Astrocyte (in vitro differentiated cells and primary cell): ENCODE measurements at regions not wholly inside any gene's neighbourhood (a gene's known extent, or its start where the extent isn't known, plus 50 kb on each side); places are given as distances from the start of the nearest gene placed in this dataset.

Experiments used
- DNase-seq: peaks from one replicate; pipeline ENCODE4 v3.0.0-alpha.2; 2010; ENCODE audit warnings: low read depth
- FAIRE-seq: peaks from 2 replicates; lab custom pipeline; 2011; peaks lifted over from hg19 to GRCh38; lab: Jason Lieb, UNC
- H2AFZ ChIP-seq: 2 replicates; pipeline ENCODE4 v1.6.0; 2012; ENCODE audit warnings: low read depth, low read length, inconsistent platforms
- H3K27ac ChIP-seq: 2 replicates; pipeline ENCODE4 v1.5.1; 2011; ENCODE audit warnings: low read depth, low read length, inconsistent platforms
- H3K27me3 ChIP-seq: 2 replicates; pipeline ENCODE4 v1.6.0; 2011; ENCODE audit warnings: low read length, inconsistent platforms; ENCODE audit not compliant: insufficient read depth
- H3K36me3 ChIP-seq: 2 replicates; pipeline ENCODE4 v1.5.1; 2011; ENCODE audit warnings: low read length, inconsistent platforms; ENCODE audit not compliant: insufficient read depth
- H3K4me1 ChIP-seq: 2 replicates; pipeline ENCODE4 v1.5.1; 2011; ENCODE audit warnings: low read length, inconsistent platforms; ENCODE audit not compliant: insufficient read depth
- H3K4me2 ChIP-seq: 2 replicates; pipeline ENCODE4 v1.6.0; 2012; ENCODE audit warnings: low read length, inconsistent platforms
- H3K4me3 ChIP-seq: 2 replicates; pipeline ENCODE4 v1.5.1; 2011; ENCODE audit warnings: low read depth, mild to moderate bottlenecking, low read length, inconsistent platforms; ENCODE audit not compliant: insufficient read depth
- H3K79me2 ChIP-seq: 2 replicates; pipeline ENCODE4 v1.6.0; 2012; ENCODE audit warnings: mild to moderate bottlenecking, low read length, inconsistent platforms; ENCODE audit not compliant: insufficient read depth
- H3K9ac ChIP-seq: 2 replicates; pipeline ENCODE4 v1.6.0; 2012; ENCODE audit warnings: mild to moderate bottlenecking, low read length, inconsistent platforms
- H3K9me3 ChIP-seq: 2 replicates; pipeline ENCODE4 v1.5.1; 2012; ENCODE audit warnings: low read depth, mild to moderate bottlenecking, low read length, inconsistent platforms; ENCODE audit not compliant: insufficient read depth
- H4K20me1 ChIP-seq: 2 replicates; pipeline ENCODE4 v1.6.0; 2012; ENCODE audit warnings: low read length, inconsistent platforms; ENCODE audit not compliant: insufficient read depth
- H3K27ac Mint-ChIP-seq: one replicate; pipeline ENCODE4 v1.8.0; 2021; ENCODE audit warnings: mild to moderate bottlenecking, mixed read lengths; ENCODE audit not compliant: unreplicated experiment
- H3K27me3 Mint-ChIP-seq: one replicate; pipeline ENCODE4 v1.8.0; 2021; ENCODE audit warnings: low read depth, mixed read lengths; ENCODE audit not compliant: unreplicated experiment
- H3K36me3 Mint-ChIP-seq: one replicate; pipeline ENCODE4 v1.8.0; 2021; ENCODE audit warnings: low read depth, mixed read lengths; ENCODE audit not compliant: unreplicated experiment
- H3K4me1 Mint-ChIP-seq: one replicate; pipeline ENCODE4 v1.8.0; 2021; ENCODE audit warnings: low read depth, mixed read lengths; ENCODE audit not compliant: unreplicated experiment
- H3K4me3 Mint-ChIP-seq: one replicate; pipeline ENCODE4 v1.8.0; 2021; ENCODE audit warnings: mild to moderate bottlenecking, moderate library complexity, mixed read lengths; ENCODE audit not compliant: unreplicated experiment
- H3K9me3 Mint-ChIP-seq: one replicate; pipeline ENCODE4 v1.8.0; 2021; ENCODE audit warnings: mild to moderate bottlenecking, mixed read lengths; ENCODE audit not compliant: unreplicated experiment
- CTCF ChIP-seq: IDR thresholded peaks from 2 replicates; pipeline ENCODE4 v1.5.1; 2011; ENCODE audit warnings: low read depth, mild to moderate bottlenecking, inconsistent platforms, low read length, moderate library complexity; ENCODE audit not compliant: insufficient read depth
- EZH2 ChIP-seq: IDR thresholded peaks from 2 replicates; pipeline ENCODE4 v1.6.1; 2012; ENCODE audit warnings: mild to moderate bottlenecking, low read length, inconsistent platforms; ENCODE audit not compliant: insufficient read depth

- no peaks in the 10 kb centered on the region for H3K79me2 ChIP-seq
- H3K27me3 Mint-ChIP-seq, result no peaks in the 10 kb centered on the region
- no peak overlapping the region for H3K4me3 ChIP-seq
- no peak overlapping the region for H3K4me3 Mint-ChIP-seq
- H2AFZ ChIP-seq, result no peak overlapping the region
- H3K27ac ChIP-seq, result no peak overlapping the region
- no peaks in the 10 kb centered on the region for H3K27me3 ChIP-seq
- DNase-seq (no peak), FAIRE-seq (peak; percentile 55)
- H3K9me3 Mint-ChIP-seq, result no peaks in the 10 kb centered on the region
- H3K4me1 ChIP-seq, result no peaks in the 10 kb centered on the region
- H3K9me3 ChIP-seq, result no peaks in the 10 kb centered on the region
- no peak overlapping the region for H3K9ac ChIP-seq
- H3K36me3 ChIP-seq, result no peaks in the 10 kb centered on the region
- H3K36me3 Mint-ChIP-seq, result no peaks in the 10 kb centered on the region
- no peak overlapping the region for H3K4me2 ChIP-seq
- H3K4me1 Mint-ChIP-seq, result no peaks in the 10 kb centered on the region
- no peak overlapping the region for H3K27ac Mint-ChIP-seq
- no peaks in the 10 kb centered on the region for H4K20me1 ChIP-seq
- no peak for TF ChIP-seq EZH2
- no peak for TF ChIP-seq CTCF
Measured at GRCh38 chrX:97835969-97836368, 952.3 kb downstream of the RPA4 start.

- Histone ChIP-seq H3K79me2 (no peaks in the 10 kb centered on the region), H3K27ac (no peak overlapping the region), H2AFZ (no peak overlapping the region), H3K9me3 (no peaks in the 10 kb centered on the region), H3K4me1 (no peaks in the 10 kb centered on the region), H3K36me3 (no peaks in the 10 kb centered on the region), H3K9ac (no peak overlapping the region), H4K20me1 (no peaks in the 10 kb centered on the region), H3K4me3 (no peak overlapping the region), H3K4me2 (no peak overlapping the region), H3K27me3 (no peaks in the 10 kb centered on the region)
- Mint-ChIP-seq H3K36me3 (peaks cover 2% of the 10 kb centered on the region), H3K27me3 (no peaks in the 10 kb centered on the region), H3K4me1 (no peaks in the 10 kb centered on the region), H3K9me3 (peaks cover 17% of the 10 kb centered on the region), H3K4me3 (no peak overlapping the region), H3K27ac (no peak overlapping the region)
- TF ChIP-seq EZH2 (no peak), CTCF (no peak)
- FAIRE-seq, result no peak
- DNase-seq, result no peak
Measured at GRCh38 chrX:97841544-97842179, 958.0 kb downstream of the RPA4 start.

- Histone ChIP-seq H2AFZ (no peak overlapping the region), H4K20me1 (no peaks in the 10 kb centered on the region), H3K36me3 (no peaks in the 10 kb centered on the region), H3K4me1 (no peaks in the 10 kb centered on the region), H3K9ac (no peak overlapping the region), H3K27ac (no peak overlapping the region), H3K4me3 (no peak overlapping the region), H3K79me2 (no peaks in the 10 kb centered on the region), H3K9me3 (no peaks in the 10 kb centered on the region), H3K27me3 (no peaks in the 10 kb centered on the region), H3K4me2 (no peak overlapping the region)
- DNase-seq (no peak), FAIRE-seq (no peak)
- Mint-ChIP-seq H3K9me3 (peaks cover 17% of the 10 kb centered on the region), H3K27ac (no peak overlapping the region), H3K4me1 (no peaks in the 10 kb centered on the region), H3K27me3 (no peaks in the 10 kb centered on the region), H3K4me3 (no peak overlapping the region), H3K36me3 (peaks cover 2% of the 10 kb centered on the region)
- no peak for TF ChIP-seq EZH2
- TF ChIP-seq CTCF, result no peak
Measured at GRCh38 chrX:97842468-97843199, 958.9 kb downstream of the RPA4 start.
